ENCODE measurements at regions not wholly inside any gene's neighbourhood (a gene's known extent, or its start where the extent isn't known, plus 50 kb on each side); places are given as distances from the start of the nearest gene placed in this dataset.

DNA sequence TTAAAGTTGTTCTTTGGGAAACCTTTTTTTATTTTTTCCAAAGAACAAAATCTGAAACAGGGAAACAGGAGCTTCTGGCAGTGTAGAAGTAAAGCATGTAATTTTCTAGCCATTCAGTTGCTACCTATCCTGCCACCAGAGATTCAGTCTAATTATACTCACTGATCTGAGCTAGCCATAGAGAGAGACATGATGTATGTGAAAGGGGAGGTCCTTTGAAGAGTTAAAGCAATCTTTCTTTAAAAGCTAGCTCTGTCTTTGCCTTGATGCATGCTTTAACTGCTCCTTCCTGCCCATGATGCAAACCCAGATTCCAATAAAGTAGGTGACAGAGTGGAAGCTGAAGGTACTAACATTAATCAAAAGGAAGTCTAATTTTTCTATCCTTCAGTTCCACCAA lies 114.1 kb upstream of the GRIK2 start:
- Histone ChIP-seq H3K27me3 (ENCODE audit: insufficient read depth, low read length) (no peaks in the 10 kb centered on the region), H3K23me2 (ENCODE audit: insufficient read length, low read depth, low read length, poor library complexity, severe bottlenecking) (no peaks in the 10 kb centered on the region), H2BK120ac (ENCODE audit: low read depth, low read length, poor library complexity, severe bottlenecking) (no peak overlapping the region), H2BK5ac (ENCODE audit: insufficient read length, low read length) (no peak overlapping the region), H2AK5ac (ENCODE audit: insufficient read length, low read length) (no peak overlapping the region), H3K9ac (ENCODE audit: extremely low read depth, insufficient read length, low read length) (no peak overlapping the region), H2BK12ac (ENCODE audit: insufficient read length, low read depth, low read length) (no peak overlapping the region), H3K18ac (ENCODE audit: insufficient read length, low read depth, low read length) (no peak overlapping the region), H4K8ac (replicated peaks; ENCODE audit: insufficient read length, low read depth, low read length) (no peak overlapping the region), H2AFZ (ENCODE audit: low read length) (no peak overlapping the region), H3K56ac (ENCODE audit: insufficient read length, low read depth, low read length) (no peak overlapping the region), H3K79me2 (ENCODE audit: insufficient read depth, low read length) (no peaks in the 10 kb centered on the region), H2BK15ac (ENCODE audit: low read depth, low read length) (no peak overlapping the region), H3K4me2 (ENCODE audit: insufficient read depth, insufficient read length, low read length) (no peak overlapping the region), H3K27ac (ENCODE audit: insufficient read length, low read depth, low read length) (no peak overlapping the region), H3K79me1 (ENCODE audit: insufficient read depth, low read depth, low read length, poor library complexity, severe bottlenecking) (no peaks in the 10 kb centered on the region), H2BK20ac (ENCODE audit: low read depth, low read length, poor library complexity, severe bottlenecking) (no peak overlapping the region), H4K5ac (ENCODE audit: insufficient read length, low read depth, low read length) (no peak overlapping the region), H3K4ac (ENCODE audit: low read depth, low read length) (no peak overlapping the region), H3K14ac (ENCODE audit: insufficient read depth, low read length) (no peak overlapping the region), H3T11ph (ENCODE audit: low read length) (no peak overlapping the region), H4K20me1 (ENCODE audit: control insufficient read depth, insufficient read depth, insufficient read length) (no peaks in the 10 kb centered on the region), H3K9me3 (ENCODE audit: control insufficient read depth, low read depth, low read length) (no peaks in the 10 kb centered on the region), H3K23ac (ENCODE audit: insufficient read length, low read depth, low read length) (no peak overlapping the region), H3K4me1 (ENCODE audit: insufficient read depth, low read length) (no peaks in the 10 kb centered on the region), H4K91ac (ENCODE audit: insufficient read length, low read depth, low read length) (no peak overlapping the region)
- no peak overlapping the region for H3K4me3 Mint-ChIP-seq
- no peaks in the 10 kb centered on the region for H3K4me1 Mint-ChIP-seq
- DNase-seq, result no peak
- H3K36me3 Mint-ChIP-seq (ENCODE audit: insufficient read depth in 1 of 3, low read depth in 3 of 3), result no peaks in the 10 kb centered on the region
- TF ChIP-seq CTCF (conservative IDR thresholded peaks at IDR 0.05), result no peak
- no peaks in the 10 kb centered on the region; a peak in 1 of 5 replicates for H3K9me3 Mint-ChIP-seq
- no peaks in the 10 kb centered on the region for H3K27me3 Mint-ChIP-seq (ENCODE audit: low read depth)
- H3K27ac Mint-ChIP-seq, result no peak overlapping the region

Measured in H9 (cell line).